UCSD-AML1 (cell line): ENCODE measurements at regions not wholly inside any gene's neighbourhood (a gene's known extent, or its start where the extent isn't known, plus 50 kb on each side); places are given as distances from the start of the nearest gene placed in this dataset.

Source experiments
- DNase-seq: peaks from one replicate; lab custom pipeline; 2025; ENCODE audit not compliant: unreplicated experiment; lab: John Stamatoyannopoulos, UW

DNA sequence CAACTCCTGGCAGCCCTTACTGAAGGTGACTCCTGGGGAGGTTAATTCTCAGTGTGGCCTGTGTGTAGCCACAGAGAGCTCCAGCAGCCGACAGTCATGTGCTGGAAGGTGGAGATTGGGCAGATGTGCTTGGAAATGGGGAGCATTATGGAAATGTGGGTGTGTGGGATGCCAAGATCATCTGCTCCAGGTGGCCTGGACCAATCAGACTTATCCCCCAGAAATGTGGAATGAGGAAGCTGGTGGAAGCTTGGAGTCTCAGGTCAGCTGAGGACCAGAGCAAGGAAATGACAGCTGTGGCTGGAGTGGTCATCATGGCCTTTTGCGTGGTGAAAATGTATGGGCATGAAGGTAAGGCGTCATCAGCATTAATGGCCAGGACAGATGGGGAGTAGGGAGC, 234.0 kb downstream of the MIAT start:
- no peak for DNase-seq

DNA sequence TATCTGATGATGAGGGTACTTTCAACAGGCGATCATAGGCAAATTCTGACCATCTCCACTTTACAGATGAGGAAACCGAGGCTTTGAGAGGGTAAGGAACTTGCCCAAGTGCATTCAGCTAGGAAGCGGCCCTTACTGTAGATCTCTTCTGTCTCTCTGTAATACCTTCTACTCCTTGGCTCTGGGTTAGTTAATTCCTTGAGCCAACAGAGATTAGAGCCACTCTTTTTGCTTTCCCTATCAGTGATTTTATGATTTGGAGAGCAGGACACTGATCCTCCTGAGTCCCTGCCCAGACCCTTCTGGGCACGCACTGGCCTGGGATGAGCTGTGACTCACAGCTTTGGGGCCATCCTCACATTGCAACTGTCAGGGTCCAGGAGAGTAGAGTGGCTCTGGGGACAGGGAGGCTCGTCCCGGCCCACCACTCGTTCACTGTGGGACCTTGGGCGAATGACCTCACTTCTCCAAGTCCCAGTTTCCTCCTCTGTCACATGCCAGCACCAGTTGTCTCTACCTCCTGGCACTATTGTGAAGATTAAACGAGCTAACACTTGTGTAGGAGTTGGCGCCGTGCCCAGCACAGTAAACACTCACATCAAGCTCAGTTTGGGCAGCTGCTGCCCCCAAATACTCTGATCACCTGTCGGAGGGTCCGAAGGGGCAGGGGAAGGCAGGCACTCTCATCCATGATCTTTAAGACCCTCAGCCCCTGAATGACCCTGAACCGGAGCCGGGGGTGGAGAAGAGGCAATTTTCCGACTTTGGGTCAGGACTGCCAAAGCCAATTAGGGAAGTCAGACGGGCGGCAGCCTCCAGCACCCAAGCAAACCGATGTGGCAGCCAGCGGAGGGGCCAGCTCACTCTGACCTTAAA, 235.0 kb downstream of the MIAT start:
- no peak for DNase-seq

DNA sequence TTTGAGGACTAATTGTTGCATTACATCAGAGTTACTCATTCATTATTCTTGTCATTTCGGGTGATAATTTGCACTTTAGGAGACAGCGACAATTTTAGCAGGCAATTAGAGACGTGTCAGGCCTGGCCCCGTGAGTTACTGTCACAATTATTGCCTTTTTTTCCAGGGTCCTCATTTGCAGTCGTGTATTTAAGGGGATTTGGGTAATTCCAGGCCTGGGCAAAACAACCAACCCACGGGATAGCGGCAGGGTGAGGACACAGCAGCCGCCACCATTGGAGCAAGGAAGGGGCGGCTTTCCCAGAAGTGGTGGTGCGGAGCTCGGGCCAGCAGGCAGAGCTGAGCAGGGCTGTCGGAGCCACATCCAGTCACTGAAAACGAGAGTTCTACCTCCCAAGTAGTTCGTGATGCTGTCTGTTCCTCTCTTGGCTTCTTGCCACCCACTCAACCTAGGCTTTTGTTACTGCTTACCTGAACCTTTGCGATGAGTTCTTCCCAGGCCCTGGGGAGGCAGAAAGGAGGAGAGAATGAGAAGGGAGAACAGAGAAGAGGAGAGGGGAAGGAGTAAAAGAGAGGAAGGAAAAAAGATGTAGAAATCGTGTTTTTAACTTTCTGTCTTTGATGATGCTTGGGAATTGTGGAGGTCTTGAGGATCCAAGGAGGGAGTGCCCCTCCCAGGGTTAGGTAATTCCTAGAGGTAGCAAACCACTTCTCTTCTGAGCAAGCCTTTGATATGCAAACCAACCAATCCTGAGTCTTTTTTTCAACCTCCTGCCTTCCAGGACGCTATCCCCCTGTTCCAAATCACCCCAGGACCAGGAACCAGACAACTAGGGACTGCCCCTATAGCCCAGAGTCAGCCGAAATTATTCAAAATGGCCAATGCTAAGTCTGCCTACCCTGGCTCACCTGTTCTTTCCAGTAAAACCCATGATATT, 236.1 kb downstream of the MIAT start:
- no peak for DNase-seq

- DNase-seq, result no peak
These were observed 237.0 kb downstream of the MIAT start for GRCh38 chr22:26894362-26894761.

GRCh38 chr22:26894766-26895485, 237.5 kb downstream of the MIAT start:
- no peak for DNase-seq

GRCh38 chr22:26897384-26897783, 240.0 kb downstream of the MIAT start:
- no peak for DNase-seq

- DNase-seq, result no peak
These were observed 241.7 kb downstream of the MIAT start for GRCh38 chr22:26898946-26899605.

DNA sequence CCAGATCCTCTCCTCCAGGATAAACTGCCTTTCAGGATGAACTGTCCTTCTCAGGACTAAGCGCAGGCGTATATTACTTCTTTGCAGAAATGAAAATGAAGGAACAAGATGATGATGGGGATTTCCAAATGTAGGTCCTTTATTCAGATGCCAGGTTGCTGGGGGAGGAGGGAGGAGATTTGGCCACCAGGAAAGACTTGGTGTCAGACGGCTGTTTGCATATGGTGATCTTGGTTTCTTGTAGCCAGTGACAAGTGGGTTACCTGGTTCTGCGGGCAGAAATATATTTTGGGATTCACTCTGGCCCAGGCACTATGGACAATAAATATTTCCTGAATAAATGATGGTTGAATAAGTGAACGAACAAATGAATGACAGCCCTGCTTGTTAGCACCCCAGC, 243.4 kb downstream of the MIAT start:
- no peak for DNase-seq

DNA sequence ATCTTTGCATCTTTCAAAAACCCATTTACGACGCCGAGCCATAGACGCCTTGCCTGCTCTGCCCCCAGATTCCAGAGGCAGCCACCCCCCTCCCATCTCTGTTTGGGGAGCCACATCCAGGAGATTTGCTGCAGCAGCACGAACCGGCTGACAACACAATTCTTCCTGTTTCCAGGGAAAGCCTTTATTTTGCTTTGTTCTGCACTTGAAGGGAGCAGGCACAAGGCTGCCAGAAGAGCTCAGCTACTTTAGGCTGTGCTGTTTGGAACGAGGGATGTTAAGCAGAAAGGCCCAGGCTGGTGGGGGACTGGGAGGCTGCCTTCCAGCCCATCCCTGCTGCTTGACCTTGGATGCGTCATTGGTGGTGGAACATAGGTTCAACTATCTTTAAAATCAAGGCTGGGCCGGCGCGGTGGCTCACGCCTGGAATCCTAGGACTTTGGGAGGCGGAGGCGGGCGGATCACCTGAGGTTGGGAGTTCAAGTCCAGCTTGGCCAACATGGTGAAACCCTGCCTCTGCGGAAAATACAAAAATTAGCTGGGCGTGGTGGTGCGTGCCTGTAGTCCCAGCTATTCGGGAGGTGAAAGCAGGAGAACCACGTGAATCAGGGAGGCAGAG, 243.9 kb downstream of the MIAT start:
- DNase-seq, result no peak

- no peak for DNase-seq
These were observed 245.1 kb downstream of the MIAT start for GRCh38 chr22:26902401-26903029.

DNA sequence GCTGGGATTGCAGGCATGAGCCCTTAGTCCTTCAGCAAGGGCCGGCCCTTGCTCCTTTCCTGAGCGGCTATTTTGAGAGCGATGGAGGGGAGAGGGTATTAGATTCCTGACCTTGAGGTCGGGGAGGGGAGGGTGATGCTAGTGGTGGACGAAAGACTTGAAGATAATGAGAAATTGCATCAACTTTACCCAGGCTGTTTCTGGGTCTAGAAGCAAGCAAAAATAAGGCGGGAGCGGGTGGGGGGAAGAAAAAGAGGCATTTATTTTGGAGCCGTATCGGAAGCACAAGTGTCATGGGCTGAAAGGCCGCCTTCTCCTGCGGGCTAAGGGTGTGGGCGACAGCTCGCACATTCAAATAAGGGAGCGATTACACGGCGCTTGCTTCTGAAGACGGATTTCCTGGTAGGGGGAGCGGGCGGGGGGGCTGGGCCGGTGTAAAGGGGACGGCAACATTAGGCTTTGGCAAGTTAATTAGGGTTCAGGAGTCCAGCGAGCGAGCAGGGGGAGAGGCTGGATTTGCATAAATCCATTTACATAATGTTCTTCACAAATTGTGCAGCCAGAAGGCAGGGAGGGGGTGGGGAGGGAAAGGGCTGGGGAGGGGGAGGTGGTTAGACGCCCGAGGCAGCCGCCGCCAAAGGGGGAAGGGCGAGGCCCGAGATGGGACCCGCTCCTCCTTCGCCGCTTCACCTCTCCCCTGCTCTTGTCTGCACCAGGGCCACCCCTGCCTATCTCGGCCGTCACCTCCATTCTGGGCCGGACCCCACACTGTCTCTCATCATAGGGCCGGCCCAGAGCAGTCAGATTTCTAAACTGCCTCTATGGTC, 245.9 kb downstream of the MIAT start:
- no peak for DNase-seq

GRCh38 chr22:26904483-26904882, 247.1 kb downstream of the MIAT start:
- DNase-seq, result no peak

- no peak for DNase-seq
These were observed 247.7 kb downstream of the MIAT start for GRCh38 chr22:26905076-26905475.

- no peak for DNase-seq
These were observed 248.3 kb downstream of the MIAT start for GRCh38 chr22:26905640-26906039.

DNA sequence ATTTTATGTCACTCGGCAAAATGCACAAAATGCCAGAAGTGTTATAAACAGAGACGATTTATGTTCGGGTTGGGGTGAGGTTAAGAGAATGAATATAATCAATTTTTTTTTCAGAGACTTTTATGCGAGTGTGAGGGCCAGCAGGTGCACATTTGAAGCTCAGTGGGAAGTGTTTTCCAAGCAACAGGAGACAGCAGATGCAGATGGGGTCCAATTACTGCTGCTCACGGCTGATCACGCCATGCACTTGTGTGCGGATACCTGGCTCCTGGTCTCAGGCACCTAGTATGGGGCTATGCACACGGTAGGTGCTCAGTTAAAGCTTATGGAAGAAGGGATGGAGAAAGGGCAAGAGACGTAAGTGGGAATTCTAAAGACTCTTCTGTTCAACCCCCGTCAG, 249.1 kb downstream of the MIAT start:
- DNase-seq, result no peak

- no peak for DNase-seq
These were observed 250.0 kb downstream of the MIAT start for GRCh38 chr22:26907366-26907765.

DNA sequence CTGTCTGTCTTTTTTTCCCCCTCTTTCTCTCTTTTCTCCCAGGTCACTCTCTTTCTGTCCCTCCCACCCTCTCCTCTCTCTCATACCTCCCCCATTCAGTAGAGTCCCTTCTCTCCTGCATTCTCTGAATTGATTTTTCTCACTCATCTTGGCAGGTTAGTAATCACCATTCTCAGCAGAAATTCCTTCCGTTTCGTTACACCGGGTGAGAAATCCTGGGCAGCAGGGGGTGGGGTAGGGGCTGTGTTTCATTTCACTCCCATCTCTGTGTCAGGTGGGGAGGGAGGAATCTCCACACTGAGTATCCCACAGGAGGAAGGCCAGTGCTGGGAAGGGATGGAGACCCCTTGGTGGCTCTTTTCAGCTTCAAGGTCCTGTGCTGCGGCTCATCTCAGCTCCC, 253.5 kb downstream of the MIAT start:
- no peak for DNase-seq

GRCh38 chr22:26912655-26913345, 255.4 kb downstream of the MIAT start:
- DNase-seq, result no peak
